ENCODE measurements at regions not wholly inside any gene's neighbourhood (a gene's known extent, or its start where the extent isn't known, plus 50 kb on each side); places are given as distances from the start of the nearest gene placed in this dataset.
"Not testable (repeated sequence)": the region's sequence is repeated elsewhere in the genome, so short reads cannot be mapped to it uniquely, and the experiment has no call there.

DNA sequence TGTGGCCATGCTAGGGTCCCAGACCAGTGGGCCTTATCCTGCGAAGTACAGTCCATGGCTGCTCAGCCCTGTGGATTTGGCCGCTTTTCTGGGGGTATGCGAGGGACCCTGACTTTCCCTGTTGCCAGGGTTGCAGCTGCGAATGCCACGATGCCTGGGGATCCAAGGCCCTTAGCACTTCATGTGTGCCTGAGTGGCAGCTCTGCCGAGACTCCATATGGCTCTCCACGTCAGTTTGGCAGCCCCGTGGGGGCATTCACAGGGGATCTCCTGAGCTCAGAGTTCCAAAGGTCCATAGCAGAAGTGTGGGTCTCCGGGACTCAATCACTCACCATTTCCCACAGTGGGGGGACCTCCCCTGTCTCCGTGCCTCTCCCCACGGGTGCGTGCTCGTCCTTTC is 319.5 kb downstream of the DOK5 start:
- DNase-seq, result no peak

- no peak for DNase-seq
Observed at GRCh38 chr20:54794110-54794509, 318.7 kb downstream of the DOK5 start.

DNA sequence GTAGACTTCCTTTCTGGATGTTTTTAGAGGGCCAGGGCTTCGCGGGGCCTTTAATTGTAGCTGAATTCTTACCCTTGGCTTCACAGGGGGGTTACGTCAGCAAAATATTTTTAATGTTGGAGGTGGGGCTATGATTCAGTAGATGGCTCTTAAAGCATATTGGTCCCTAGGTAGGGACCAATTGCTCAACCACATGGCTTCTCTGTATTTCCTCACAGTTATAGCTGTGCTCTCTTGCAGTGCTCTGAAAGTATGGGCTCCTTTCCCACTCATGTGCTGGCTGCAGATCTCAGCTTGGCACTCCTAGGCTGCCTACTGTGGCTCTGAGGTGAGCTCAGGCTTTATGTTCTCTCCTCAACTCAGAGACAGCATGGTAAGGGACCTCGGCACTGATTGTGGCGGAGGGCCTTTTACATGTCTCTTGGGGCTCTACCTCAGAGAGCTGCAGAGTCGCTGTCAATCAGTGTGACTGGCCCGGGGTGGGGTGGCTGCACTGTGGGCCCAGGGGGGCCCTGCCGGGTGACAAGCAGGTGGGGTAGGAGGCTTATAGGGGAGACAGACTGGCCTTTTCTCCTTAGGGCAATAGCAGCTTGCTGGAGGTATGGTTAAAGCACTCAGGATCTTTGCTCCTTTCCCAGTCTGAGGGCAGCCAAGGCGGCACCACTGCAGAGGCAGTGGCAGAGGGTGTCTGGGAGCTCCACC is 318.0 kb downstream of the DOK5 start:
- DNase-seq, result no peak

DNA sequence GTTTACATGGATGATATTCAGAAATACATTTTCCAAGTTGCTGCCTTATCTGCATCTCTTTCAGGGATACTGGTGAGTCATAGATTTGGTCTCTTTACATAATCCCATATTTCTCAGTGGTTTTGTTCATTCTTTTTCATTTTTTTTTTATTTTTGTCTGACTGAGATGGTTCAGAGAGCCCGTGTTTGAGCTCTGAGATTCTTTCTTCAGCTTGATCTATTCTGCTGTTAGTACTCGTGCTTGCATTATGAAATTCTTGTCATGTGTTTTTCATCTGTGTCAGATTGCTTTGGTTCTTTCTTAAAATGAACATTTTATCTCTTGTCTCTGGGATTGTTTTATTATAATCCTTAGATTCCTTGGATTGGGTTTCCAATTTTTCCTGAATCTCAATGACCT is 317.3 kb downstream of the DOK5 start:
- DNase-seq, result no peak

DNA sequence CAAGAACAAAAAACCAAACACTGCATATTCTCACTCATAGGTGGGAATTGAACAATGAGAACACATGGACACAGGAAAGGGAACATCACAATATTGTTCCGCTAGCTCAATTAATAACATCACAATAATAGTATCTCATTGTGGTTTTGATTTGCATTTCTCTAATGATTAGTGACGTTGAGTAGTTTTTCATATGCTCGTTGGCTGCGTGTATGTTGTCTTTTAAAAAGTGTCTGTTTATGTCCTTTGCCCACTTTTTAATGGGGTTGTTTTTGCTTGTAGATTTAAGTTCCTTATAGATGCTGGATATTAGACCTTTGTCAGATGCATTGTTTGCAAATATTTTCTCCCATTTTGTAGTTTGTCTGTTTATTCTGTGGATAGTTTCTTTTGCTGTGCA is 312.9 kb downstream of the DOK5 start:
- not testable (repeated sequence) for DNase-seq

DNA sequence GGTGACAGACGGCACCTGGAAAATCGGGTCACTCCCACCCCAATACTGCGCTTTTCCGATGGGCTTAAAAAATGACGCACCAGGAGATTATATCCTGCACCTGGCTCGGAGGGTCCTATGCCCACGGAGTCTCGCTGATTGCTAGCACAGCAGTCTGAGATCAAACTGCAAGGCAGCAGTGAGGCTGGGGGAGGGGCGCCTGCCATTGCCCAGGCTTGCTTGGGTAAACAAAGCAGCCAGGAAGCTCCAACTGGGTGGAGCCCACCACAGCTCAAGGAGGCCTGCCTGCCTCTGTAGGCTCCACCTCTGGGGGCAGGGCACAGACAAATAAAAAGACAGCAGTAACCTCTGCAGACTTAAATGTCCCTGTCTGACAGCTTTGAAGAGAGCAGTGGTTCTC is 307.4 kb downstream of the DOK5 start:
- DNase-seq, result not testable (repeated sequence)

GRCh38 chr20:54774426-54774825 is 299.0 kb downstream of the DOK5 start:
- DNase-seq, result no peak

DNA sequence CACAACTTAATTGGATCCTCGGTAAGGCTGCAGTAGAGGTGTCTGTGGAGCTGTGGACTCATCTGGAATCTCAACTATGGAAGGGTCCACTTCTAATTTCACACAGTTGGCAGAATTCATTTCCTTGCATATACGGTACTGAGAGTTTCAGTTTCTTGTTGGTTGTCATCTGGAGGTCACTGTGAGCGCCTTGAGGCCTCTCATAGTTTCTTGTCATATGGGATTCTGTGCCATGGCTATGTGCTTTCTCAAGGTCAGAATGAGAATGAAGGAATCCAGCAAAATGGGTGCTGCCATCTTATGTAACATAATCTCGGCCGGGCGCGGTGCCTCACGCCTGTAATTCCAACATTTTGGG is 298.2 kb downstream of the DOK5 start:
- no peak for DNase-seq

- DNase-seq, result no peak
Observed at GRCh38 chr20:54772893-54773642, 297.7 kb downstream of the DOK5 start.

GRCh38 chr20:54766483-54766882 is 291.1 kb downstream of the DOK5 start:
- DNase-seq, result no peak

GRCh38 chr20:54763366-54763765 is 288.0 kb downstream of the DOK5 start:
- DNase-seq, result no peak

DNA sequence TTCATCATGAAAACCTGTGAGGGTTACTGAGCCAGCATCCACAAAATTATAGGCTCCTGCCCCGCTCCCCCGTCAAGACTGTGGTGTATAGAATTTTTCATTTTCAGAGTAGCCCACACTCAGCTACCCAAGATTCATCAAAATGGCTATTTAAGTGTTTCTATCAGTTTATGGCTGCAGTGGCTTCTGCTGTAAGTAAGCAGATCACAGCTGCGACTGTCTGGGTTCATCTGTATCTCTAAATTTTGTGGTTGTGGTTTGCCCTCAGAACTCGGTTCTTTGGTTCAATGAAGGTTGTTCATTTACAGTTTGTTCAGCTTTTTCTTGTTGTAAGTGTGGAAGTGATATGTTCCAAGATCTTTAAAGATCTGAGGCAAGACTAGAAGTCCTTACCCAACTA is 284.2 kb downstream of the DOK5 start:
- DNase-seq, result no peak

- no peak for DNase-seq
Observed at GRCh38 chr20:54746796-54747195, 271.4 kb downstream of the DOK5 start.

DNA sequence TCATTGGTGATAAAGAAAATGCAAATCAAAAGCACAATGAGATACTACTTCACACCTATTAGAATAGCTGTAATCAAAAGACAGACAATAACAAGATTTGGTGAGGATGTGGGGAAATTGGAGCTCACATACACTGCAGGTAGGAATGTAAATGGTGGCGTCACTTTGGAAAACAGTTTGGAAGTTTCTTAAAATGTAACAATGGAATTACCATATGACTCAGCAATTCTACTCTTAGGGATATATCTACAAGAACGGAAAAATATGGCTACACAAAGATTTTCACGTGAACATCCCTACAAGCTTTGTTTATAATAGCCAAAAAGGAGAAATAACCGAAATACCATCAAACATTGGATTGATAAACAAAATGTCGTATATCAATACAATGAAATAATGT is 270.4 kb downstream of the DOK5 start:
- no peak for DNase-seq

GRCh38 chr20:54744097-54744496 is 268.7 kb downstream of the DOK5 start:
- no peak for DNase-seq

- DNase-seq, result no peak
Observed at GRCh38 chr20:54742193-54742592, 266.8 kb downstream of the DOK5 start.

GRCh38 chr20:54736421-54736820 is 261.0 kb downstream of the DOK5 start:
- no peak for DNase-seq

DNA sequence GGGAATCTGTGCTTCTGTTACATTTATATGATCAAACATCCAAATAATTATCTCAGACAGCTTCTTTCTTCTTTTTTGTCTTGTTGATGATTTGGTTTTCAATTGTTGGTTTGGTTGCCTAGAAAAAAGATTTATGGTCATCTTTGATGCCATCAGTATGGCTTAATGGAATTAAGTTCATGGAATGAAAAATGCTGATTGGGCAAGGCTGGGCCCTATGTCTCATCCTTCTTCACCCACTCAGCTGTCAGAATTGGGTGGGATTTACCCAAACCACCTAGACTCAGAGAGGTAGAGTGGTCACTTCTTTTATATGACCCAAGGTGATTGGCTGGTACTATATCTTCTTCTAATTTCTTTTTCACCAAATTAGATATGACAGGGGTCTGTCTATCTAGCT is 258.3 kb downstream of the DOK5 start:
- DNase-seq, result no peak

DNA sequence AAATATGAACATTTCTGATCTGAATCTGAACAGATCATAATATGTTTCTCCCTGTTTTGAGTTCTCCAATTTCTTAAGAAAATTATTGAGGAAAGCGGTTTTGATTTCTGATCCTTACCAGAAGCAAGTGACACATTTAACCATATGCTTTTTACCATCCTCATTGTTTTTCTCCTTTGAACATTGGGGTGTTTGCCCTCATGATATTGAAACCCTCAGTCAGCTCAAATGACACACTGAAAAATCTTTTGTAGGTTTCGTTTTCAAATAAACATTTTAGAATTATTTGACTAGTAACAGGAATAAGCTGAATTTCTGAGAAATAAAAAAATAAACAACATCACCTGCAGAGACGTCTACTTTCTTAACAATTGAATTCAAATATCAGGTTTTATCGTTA is 252.1 kb downstream of the DOK5 start:
- DNase-seq, result no peak

DNA sequence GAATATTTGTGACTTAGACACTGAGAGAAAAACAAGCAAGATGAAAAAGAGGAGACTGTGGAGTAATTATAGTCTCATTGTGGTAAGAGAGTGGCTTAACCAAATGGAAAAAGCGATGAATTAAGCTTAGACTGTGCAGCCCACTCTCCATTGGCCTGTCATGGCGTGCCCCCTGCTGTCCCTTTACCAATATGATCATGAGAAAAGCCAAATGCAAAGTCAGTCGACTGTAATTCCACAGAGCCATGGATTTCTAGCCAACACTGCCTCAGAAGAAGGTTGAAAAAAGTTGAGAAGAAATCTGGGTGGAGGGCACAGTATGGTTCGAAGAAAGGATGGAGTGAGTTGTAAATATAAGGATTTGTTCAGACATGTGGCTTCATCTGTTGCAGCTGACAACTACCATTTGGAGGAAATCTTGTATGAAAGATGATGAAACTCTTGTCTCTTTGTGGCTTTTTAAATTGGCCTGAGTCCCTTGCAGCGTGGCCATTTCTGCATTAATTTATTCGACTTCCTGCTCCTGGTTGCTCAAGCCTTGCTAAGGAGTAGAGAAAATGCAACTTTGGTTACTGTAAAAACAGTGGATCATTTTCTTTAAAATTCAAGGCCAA is 251.4 kb downstream of the DOK5 start:
- DNase-seq, result no peak

- not testable (repeated sequence) for DNase-seq
Observed at GRCh38 chr20:54725266-54725665, 249.9 kb downstream of the DOK5 start.

GRCh38 chr20:54723723-54724122 is 248.3 kb downstream of the DOK5 start:
- no peak for DNase-seq

DNA sequence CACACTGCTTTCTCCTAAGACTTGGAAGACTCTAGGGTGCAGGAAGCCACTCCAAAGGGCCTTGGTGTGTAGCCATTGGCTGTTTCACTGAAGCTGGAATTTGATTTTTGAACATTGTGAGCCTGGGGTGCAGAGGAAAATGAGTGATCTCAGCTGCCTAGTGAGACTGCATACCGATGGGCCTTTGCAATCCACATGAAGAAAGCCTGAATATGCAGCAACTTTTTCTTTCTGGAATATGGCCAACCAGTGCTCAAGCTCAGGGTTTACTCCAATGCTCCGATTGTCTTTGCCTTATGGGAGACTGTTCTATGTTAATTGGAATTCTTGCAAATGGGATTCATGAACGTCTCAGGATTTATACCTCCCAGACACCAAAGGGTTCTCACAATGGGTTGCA is 242.6 kb downstream of the DOK5 start:
- no peak for DNase-seq

DNA sequence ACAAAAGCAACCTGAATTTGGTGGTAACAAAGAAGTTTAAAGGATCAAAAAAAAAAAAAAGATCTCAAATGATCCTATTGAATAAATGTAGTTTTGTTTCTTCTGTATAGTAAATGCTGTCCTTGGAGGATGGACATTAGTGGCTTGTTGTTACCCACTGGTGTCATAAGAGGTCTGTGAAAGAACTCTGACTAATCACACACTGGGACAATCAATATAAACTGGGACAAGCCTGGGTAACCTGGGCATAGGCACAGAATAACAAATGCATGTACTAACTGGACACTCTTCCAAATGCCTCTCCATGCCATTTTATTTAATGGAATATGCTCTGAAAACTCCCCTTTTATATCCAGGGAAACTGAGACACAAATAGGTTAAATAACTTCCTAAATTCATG is 241.4 kb downstream of the DOK5 start:
- no peak for DNase-seq
